ENCODE measurements at regions not wholly inside any gene's neighbourhood (a gene's known extent, or its start where the extent isn't known, plus 50 kb on each side); places are given as distances from the start of the nearest gene placed in this dataset.

DNA sequence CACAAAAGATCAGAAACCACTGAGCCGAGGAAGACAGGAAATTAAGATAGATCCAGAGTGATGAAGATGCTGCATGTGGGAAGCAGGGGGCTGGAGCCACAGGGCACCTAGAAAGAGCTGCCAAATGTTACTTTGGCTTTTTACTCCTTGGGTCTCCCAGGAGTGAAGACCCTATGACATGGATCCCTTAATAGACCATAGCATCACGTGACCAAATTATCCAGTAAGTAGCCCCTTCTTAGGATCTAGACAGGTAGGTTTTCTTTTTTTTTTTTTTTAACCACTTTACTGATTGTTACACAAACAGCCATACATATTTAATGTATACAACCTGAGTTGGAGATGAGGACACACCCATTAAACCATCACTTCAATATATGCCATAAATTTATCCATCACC, 183.9 kb upstream of the SOX21 start:
- BruUV-seq (replicated peaks), result no TSS peak
- Histone ChIP-seq H3K27me3 (ENCODE audit: control insufficient read depth, insufficient read depth, low read length) (no peaks in the 10 kb centered on the region), H3K9me3 (ENCODE audit: control insufficient read depth, insufficient read depth, low read depth, low read length) (no peaks in the 10 kb centered on the region), H3K4me3 (ENCODE audit: low read depth in 2 of 2, low read length in 2 of 2) (no peak overlapping the region), H3K27ac (ENCODE audit: low read length) (no peak overlapping the region), H3K4me1 (ENCODE audit: control insufficient read depth, insufficient read depth, low read length) (no peaks in the 10 kb centered on the region), H3K36me3 (ENCODE audit: control insufficient read depth, insufficient read depth, low read length) (no peaks in the 10 kb centered on the region)
- TF ChIP-seq, protein P1, sequence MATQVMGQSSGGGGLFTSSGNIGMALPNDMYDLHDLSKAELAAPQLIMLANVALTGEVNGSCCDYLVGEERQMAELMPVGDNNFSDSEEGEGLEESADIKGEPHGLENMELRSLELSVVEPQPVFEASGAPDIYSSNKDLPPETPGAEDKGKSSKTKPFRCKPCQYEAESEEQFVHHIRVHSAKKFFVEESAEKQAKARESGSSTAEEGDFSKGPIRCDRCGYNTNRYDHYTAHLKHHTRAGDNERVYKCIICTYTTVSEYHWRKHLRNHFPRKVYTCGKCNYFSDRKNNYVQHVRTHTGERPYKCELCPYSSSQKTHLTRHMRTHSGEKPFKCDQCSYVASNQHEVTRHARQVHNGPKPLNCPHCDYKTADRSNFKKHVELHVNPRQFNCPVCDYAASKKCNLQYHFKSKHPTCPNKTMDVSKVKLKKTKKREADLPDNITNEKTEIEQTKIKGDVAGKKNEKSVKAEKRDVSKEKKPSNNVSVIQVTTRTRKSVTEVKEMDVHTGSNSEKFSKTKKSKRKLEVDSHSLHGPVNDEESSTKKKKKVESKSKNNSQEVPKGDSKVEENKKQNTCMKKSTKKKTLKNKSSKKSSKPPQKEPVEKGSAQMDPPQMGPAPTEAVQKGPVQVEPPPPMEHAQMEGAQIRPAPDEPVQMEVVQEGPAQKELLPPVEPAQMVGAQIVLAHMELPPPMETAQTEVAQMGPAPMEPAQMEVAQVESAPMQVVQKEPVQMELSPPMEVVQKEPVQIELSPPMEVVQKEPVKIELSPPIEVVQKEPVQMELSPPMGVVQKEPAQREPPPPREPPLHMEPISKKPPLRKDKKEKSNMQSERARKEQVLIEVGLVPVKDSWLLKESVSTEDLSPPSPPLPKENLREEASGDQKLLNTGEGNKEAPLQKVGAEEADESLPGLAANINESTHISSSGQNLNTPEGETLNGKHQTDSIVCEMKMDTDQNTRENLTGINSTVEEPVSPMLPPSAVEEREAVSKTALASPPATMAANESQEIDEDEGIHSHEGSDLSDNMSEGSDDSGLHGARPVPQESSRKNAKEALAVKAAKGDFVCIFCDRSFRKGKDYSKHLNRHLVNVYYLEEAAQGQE (IDR thresholded peaks at IDR 0.05; ENCODE audit: insufficient read depth in 1 of 2, low read depth in 2 of 2, low read length in 1 of 2), result no peak
- TF ChIP-seq TCF7L2 (IDR thresholded peaks at IDR 0.05; ENCODE audit: low read depth, low read length) (no peak), POLR2AphosphoS5 (IDR thresholded peaks at IDR 0.05; ENCODE audit: low read depth, low read length) (no peak), SIN3A (IDR thresholded peaks at IDR 0.05; ENCODE audit: borderline replicate concordance, insufficient read depth, low read depth, low read length) (no peak)
- TF ChIP-seq, protein P2, sequence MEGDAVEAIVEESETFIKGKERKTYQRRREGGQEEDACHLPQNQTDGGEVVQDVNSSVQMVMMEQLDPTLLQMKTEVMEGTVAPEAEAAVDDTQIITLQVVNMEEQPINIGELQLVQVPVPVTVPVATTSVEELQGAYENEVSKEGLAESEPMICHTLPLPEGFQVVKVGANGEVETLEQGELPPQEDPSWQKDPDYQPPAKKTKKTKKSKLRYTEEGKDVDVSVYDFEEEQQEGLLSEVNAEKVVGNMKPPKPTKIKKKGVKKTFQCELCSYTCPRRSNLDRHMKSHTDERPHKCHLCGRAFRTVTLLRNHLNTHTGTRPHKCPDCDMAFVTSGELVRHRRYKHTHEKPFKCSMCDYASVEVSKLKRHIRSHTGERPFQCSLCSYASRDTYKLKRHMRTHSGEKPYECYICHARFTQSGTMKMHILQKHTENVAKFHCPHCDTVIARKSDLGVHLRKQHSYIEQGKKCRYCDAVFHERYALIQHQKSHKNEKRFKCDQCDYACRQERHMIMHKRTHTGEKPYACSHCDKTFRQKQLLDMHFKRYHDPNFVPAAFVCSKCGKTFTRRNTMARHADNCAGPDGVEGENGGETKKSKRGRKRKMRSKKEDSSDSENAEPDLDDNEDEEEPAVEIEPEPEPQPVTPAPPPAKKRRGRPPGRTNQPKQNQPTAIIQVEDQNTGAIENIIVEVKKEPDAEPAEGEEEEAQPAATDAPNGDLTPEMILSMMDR (IDR thresholded peaks at IDR 0.05), result no peak
- DNase-seq (ENCODE audit: low read depth, low spot score) (no peak), ATAC-seq (no peak)
- intact Hi-C loops (cut with micrococcal nuclease; ENCODE audit: unreplicated experiment), result no loop called here
- ChIA-PET POLR2A (no interaction called here), CTCF (no interaction called here)
- in situ Hi-C loops (cut with HindIII; ENCODE audit: low pct_unique_long_range_greater_than_20kb, low sequenced_read_pairs), result no loop called here

DNA sequence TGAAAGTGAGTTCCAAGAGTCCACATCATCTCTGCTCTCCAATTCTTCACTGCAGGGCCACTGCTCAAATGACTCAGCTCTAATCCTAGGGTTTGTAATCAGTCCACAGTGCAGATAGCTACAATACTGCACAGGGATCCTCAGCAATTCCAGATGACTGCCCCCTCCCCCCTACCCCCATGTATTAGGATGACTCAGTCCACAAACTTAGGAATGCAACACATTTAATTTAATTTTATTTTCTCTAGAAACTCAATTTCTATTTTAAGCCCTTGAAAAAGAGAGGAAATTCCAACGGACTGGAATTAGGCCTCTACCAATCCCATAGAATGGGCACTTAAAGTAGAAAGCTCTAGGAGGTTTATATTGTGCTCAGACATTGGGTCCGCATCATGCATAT, 173.8 kb upstream of the SOX21 start:
- ATAC-seq (no peak), DNase-seq (ENCODE audit: low read depth, low spot score) (no peak)
- Histone ChIP-seq H3K36me3 (ENCODE audit: control insufficient read depth, insufficient read depth, low read length) (no peaks in the 10 kb centered on the region), H3K9me3 (ENCODE audit: control insufficient read depth, insufficient read depth, low read depth, low read length) (no peaks in the 10 kb centered on the region), H3K4me1 (ENCODE audit: control insufficient read depth, insufficient read depth, low read length) (no peaks in the 10 kb centered on the region), H3K27me3 (ENCODE audit: control insufficient read depth, insufficient read depth, low read length) (no peaks in the 10 kb centered on the region), H3K27ac (ENCODE audit: low read length) (no peak overlapping the region), H3K4me3 (ENCODE audit: low read depth in 2 of 2, low read length in 2 of 2) (no peak overlapping the region)
- ChIA-PET POLR2A (no interaction called here), CTCF (no interaction called here)
- in situ Hi-C loops (cut with HindIII; ENCODE audit: low pct_unique_long_range_greater_than_20kb, low sequenced_read_pairs), result no loop called here
- intact Hi-C loops (cut with micrococcal nuclease; ENCODE audit: unreplicated experiment), result no loop called here
- no TSS peak for BruUV-seq (replicated peaks)
- TF ChIP-seq, protein P1 (IDR thresholded peaks at IDR 0.05; ENCODE audit: insufficient read depth in 1 of 2, low read depth in 2 of 2, low read length in 1 of 2), result no peak
- no peak for TF ChIP-seq TCF7L2 (IDR thresholded peaks at IDR 0.05; ENCODE audit: low read depth, low read length)
- TF ChIP-seq, protein P2 (IDR thresholded peaks at IDR 0.05), result no peak
- TF ChIP-seq SIN3A (IDR thresholded peaks at IDR 0.05; ENCODE audit: borderline replicate concordance, insufficient read depth, low read depth, low read length), result no peak
- no peak for TF ChIP-seq POLR2AphosphoS5 (IDR thresholded peaks at IDR 0.05; ENCODE audit: low read depth, low read length)

All from Panc1 (cell line).